ENCODE measurements at regions not wholly inside any gene's neighbourhood (a gene's known extent, or its start where the extent isn't known, plus 50 kb on each side); places are given as distances from the start of the nearest gene placed in this dataset.

DNA sequence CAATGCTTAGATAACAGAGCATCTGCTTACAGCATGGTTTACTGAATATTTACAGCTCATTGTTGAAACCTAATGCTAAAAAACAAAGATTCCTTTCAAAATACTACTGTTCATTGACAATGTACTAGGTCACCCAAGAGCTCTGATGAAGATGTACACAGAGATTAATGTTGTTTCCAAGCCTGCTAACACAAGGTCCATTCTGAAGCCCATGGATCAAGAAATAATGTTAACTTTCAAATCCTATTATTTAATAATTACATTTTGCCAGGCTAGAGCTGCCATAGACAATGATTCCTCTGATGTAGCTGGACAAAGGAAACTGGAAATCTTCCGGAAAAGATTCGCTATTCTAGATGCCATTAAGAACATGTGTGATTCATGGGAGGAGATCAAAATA lies 355.6 kb downstream of the TENT5A start:
- Histone ChIP-seq H3K9me2 (ENCODE audit: insufficient read depth) (no peaks in the 10 kb centered on the region; the same call in 1 of the 2 replicates), H2AFZ (no peak overlapping the region), H3F3A (replicated peaks; ENCODE audit: low read depth) (no peaks in the 10 kb centered on the region), H3K4me2 (no peak overlapping the region), H3K27ac (ENCODE audit: low read depth) (no peak overlapping the region), H3K79me2 (replicated peaks; ENCODE audit: insufficient read depth) (no peaks in the 10 kb centered on the region), H3K4me1 (ENCODE audit: insufficient read depth) (no peaks in the 10 kb centered on the region), H3K27me3 (ENCODE audit: insufficient read depth) (no peaks in the 10 kb centered on the region), H3K36me3 (ENCODE audit: insufficient read depth) (no peaks in the 10 kb centered on the region), H3K4me3 (no peak overlapping the region), H4K20me1 (replicated peaks; ENCODE audit: insufficient read depth) (no peaks in the 10 kb centered on the region)
- Mint-ChIP-seq H3K4me1 (no peaks in the 10 kb centered on the region), H3K27me3 (ENCODE audit: insufficient read depth, low read depth, poor library complexity) (peaks cover 2% of the 10 kb centered on the region), H3K9me3 (peaks cover 27% of the 10 kb centered on the region), H3K4me3 (no peak overlapping the region), H3K36me3 (ENCODE audit: low read depth) (peaks cover 15% of the 10 kb centered on the region), H3K27ac (no peak overlapping the region)
- TF ChIP-seq CREB1 (CRISPR knock-in tag; IDR thresholded peaks at IDR 0.05; ENCODE audit: low read depth): no peak
- no peak for TF ChIP-seq POLR2AphosphoS5 (IDR thresholded peaks at IDR 0.05; ENCODE audit: low read depth)
- TF ChIP-seq, protein P1, sequence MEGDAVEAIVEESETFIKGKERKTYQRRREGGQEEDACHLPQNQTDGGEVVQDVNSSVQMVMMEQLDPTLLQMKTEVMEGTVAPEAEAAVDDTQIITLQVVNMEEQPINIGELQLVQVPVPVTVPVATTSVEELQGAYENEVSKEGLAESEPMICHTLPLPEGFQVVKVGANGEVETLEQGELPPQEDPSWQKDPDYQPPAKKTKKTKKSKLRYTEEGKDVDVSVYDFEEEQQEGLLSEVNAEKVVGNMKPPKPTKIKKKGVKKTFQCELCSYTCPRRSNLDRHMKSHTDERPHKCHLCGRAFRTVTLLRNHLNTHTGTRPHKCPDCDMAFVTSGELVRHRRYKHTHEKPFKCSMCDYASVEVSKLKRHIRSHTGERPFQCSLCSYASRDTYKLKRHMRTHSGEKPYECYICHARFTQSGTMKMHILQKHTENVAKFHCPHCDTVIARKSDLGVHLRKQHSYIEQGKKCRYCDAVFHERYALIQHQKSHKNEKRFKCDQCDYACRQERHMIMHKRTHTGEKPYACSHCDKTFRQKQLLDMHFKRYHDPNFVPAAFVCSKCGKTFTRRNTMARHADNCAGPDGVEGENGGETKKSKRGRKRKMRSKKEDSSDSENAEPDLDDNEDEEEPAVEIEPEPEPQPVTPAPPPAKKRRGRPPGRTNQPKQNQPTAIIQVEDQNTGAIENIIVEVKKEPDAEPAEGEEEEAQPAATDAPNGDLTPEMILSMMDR (conservative IDR thresholded peaks at IDR 0.05; ENCODE audit: low read depth in 2 of 2): no peak
- TF ChIP-seq EZH2phosphoT487 (IDR thresholded peaks at IDR 0.05; ENCODE audit: unreplicated experiment): no peak
- no peak for TF ChIP-seq ZNF331 (CRISPR knock-in tag; IDR thresholded peaks at IDR 0.05; ENCODE audit: low read depth)
- TF ChIP-seq STAT1 (IDR thresholded peaks at IDR 0.05; ENCODE audit: unreplicated experiment): no peak
- no peak for TF ChIP-seq ZNF114 (CRISPR knock-in tag; IDR thresholded peaks at IDR 0.05)
- TF ChIP-seq, protein P2, sequence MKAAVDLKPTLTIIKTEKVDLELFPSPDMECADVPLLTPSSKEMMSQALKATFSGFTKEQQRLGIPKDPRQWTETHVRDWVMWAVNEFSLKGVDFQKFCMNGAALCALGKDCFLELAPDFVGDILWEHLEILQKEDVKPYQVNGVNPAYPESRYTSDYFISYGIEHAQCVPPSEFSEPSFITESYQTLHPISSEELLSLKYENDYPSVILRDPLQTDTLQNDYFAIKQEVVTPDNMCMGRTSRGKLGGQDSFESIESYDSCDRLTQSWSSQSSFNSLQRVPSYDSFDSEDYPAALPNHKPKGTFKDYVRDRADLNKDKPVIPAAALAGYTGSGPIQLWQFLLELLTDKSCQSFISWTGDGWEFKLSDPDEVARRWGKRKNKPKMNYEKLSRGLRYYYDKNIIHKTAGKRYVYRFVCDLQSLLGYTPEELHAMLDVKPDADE (IDR thresholded peaks at IDR 0.05): no peak
- no peak for TF ChIP-seq JUNB (IDR thresholded peaks at IDR 0.05; ENCODE audit: unreplicated experiment)
- TF ChIP-seq, protein P3, sequence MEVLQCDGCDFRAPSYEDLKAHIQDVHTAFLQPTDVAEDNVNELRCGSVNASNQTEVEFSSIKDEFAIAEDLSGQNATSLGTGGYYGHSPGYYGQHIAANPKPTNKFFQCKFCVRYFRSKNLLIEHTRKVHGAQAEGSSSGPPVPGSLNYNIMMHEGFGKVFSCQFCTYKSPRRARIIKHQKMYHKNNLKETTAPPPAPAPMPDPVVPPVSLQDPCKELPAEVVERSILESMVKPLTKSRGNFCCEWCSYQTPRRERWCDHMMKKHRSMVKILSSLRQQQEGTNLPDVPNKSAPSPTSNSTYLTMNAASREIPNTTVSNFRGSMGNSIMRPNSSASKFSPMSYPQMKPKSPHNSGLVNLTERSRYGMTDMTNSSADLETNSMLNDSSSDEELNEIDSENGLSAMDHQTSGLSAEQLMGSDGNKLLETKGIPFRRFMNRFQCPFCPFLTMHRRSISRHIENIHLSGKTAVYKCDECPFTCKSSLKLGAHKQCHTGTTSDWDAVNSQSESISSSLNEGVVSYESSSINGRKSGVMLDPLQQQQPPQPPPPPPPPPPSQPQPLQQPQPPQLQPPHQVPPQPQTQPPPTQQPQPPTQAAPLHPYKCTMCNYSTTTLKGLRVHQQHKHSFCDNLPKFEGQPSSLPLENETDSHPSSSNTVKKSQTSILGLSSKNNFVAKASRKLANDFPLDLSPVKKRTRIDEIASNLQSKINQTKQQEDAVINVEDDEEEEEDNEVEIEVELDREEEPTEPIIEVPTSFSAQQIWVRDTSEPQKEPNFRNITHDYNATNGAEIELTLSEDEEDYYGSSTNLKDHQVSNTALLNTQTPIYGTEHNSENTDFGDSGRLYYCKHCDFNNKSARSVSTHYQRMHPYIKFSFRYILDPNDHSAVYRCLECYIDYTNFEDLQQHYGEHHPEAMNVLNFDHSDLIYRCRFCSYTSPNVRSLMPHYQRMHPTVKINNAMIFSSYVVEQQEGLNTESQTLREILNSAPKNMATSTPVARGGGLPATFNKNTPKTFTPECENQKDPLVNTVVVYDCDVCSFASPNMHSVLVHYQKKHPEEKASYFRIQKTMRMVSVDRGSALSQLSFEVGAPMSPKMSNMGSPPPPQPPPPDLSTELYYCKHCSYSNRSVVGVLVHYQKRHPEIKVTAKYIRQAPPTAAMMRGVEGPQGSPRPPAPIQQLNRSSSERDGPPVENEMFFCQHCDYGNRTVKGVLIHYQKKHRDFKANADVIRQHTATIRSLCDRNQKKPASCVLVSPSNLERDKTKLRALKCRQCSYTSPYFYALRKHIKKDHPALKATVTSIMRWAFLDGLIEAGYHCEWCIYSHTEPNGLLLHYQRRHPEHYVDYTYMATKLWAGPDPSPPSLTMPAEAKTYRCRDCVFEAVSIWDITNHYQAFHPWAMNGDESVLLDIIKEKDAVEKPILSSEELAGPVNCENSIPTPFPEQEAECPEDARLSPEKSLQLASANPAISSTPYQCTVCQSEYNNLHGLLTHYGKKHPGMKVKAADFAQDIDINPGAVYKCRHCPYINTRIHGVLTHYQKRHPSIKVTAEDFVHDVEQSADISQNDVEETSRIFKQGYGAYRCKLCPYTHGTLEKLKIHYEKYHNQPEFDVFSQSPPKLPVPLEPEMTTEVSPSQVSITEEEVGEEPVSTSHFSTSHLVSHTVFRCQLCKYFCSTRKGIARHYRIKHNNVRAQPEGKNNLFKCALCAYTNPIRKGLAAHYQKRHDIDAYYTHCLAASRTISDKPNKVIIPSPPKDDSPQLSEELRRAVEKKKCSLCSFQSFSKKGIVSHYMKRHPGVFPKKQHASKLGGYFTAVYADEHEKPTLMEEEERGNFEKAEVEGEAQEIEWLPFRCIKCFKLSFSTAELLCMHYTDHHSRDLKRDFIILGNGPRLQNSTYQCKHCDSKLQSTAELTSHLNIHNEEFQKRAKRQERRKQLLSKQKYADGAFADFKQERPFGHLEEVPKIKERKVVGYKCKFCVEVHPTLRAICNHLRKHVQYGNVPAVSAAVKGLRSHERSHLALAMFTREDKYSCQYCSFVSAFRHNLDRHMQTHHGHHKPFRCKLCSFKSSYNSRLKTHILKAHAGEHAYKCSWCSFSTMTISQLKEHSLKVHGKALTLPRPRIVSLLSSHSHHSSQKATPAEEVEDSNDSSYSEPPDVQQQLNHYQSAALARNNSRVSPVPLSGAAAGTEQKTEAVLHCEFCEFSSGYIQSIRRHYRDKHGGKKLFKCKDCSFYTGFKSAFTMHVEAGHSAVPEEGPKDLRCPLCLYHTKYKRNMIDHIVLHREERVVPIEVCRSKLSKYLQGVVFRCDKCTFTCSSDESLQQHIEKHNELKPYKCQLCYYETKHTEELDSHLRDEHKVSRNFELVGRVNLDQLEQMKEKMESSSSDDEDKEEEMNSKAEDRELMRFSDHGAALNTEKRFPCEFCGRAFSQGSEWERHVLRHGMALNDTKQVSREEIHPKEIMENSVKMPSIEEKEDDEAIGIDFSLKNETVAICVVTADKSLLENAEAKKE (CRISPR knock-in tag; IDR thresholded peaks at IDR 0.05): no peak
- TF ChIP-seq NANOG (IDR thresholded peaks at IDR 0.05; ENCODE audit: borderline replicate concordance): no peak
- TF ChIP-seq, protein P4, sequence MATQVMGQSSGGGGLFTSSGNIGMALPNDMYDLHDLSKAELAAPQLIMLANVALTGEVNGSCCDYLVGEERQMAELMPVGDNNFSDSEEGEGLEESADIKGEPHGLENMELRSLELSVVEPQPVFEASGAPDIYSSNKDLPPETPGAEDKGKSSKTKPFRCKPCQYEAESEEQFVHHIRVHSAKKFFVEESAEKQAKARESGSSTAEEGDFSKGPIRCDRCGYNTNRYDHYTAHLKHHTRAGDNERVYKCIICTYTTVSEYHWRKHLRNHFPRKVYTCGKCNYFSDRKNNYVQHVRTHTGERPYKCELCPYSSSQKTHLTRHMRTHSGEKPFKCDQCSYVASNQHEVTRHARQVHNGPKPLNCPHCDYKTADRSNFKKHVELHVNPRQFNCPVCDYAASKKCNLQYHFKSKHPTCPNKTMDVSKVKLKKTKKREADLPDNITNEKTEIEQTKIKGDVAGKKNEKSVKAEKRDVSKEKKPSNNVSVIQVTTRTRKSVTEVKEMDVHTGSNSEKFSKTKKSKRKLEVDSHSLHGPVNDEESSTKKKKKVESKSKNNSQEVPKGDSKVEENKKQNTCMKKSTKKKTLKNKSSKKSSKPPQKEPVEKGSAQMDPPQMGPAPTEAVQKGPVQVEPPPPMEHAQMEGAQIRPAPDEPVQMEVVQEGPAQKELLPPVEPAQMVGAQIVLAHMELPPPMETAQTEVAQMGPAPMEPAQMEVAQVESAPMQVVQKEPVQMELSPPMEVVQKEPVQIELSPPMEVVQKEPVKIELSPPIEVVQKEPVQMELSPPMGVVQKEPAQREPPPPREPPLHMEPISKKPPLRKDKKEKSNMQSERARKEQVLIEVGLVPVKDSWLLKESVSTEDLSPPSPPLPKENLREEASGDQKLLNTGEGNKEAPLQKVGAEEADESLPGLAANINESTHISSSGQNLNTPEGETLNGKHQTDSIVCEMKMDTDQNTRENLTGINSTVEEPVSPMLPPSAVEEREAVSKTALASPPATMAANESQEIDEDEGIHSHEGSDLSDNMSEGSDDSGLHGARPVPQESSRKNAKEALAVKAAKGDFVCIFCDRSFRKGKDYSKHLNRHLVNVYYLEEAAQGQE (IDR thresholded peaks at IDR 0.05; ENCODE audit: unreplicated experiment): no peak
- no peak for TF ChIP-seq EZH2 (IDR thresholded peaks at IDR 0.05; ENCODE audit: low read depth, unreplicated experiment)
- ATAC-seq: no peak
- DNase-seq (ENCODE audit: low spot score): no peak

Data from GM23338 (cell line).